NB4 (cell line): ENCODE measurements at regions not wholly inside any gene's neighbourhood (a gene's known extent, or its start where the extent isn't known, plus 50 kb on each side); places are given as distances from the start of the nearest gene placed in this dataset.
"Not testable (repeated sequence)": the region's sequence is repeated elsewhere in the genome, so short reads cannot be mapped to it uniquely, and the experiment has no call there.

ENCODE experiments used
- CTCF ChIP-seq: IDR thresholded peaks from one replicate; pipeline ENCODE4 v1.5.1; 2012; ENCODE audit warnings: low read depth, low read length
- POLR2A ChIP-seq: IDR thresholded peaks from 2 replicates; pipeline ENCODE4 v1.6.1; 2011; ENCODE audit warnings: mild to moderate bottlenecking; ENCODE audit not compliant: insufficient read length; ENCODE audit errors: extremely low read depth
- TF ChIP-seq, protein P1 (sequence below): IDR thresholded peaks from 2 replicates; pipeline ENCODE4 v1.6.1; 2011; ENCODE audit warnings: low read depth, low read length

DNA sequence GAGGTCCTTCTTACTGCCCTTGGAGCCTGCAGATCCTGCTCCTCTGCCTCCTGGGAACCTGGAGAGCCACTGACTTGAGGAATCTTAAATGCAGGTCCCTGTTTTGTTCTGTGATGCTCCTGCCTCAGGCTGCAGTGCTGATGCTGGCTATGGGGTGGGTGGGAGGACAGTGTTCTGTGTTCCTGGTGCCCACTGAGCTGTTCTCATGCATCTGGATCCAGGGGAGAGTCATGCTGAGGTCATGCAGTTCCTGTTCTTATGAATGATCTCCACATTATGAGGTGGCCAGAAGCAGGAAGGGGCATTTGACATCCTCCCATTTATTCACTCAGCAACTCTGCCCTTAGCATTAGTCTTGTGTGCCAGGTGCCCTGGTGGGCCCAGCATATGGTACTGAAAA, 113.5 kb upstream of the KCNJ18 start:
- TF ChIP-seq CTCF, POLR2A: not testable (repeated sequence)
- TF ChIP-seq, protein P1, sequence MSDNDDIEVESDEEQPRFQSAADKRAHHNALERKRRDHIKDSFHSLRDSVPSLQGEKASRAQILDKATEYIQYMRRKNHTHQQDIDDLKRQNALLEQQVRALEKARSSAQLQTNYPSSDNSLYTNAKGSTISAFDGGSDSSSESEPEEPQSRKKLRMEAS, result not testable (repeated sequence)
